HepG2 (cell line): ENCODE measurements at regions not wholly inside any gene's neighbourhood (a gene's known extent, or its start where the extent isn't known, plus 50 kb on each side); places are given as distances from the start of the nearest gene placed in this dataset.

Experiments
- ATAC-seq: fragments of 200-7000 bp; cut with Tn5 transposase; 3 replicates; pipeline ENCODE4 v1.9.1; 2020; ENCODE audit warnings: mild to moderate bottlenecking, moderate library complexity
- BruUV-seq: library from RNA; stranded (reverse); fragments of 400-500 nt; replicated peaks from 2 replicates; lab custom pipeline; 2021; lab: Mats Ljungman, UMichigan
- CTCF ChIA-PET: fragments of 300-600 bp; formaldehyde crosslinking; extraction: SDS; loops from one replicate; lab custom pipeline; 2021; ENCODE audit warnings: low total read pairs, inconsistent platforms, low intra/inter-chr PET ratio; lab: Yijun Ruan, JAX
- POLR2A ChIA-PET: fragments of 350-600 bp; sonication (Branson Sonifier 250); formaldehyde crosslinking; loops from one replicate; lab custom pipeline; 2020; ENCODE audit warnings: antibody characterized with exemption, inconsistent platforms; lab: Yijun Ruan, JAX
- DNase-seq: peaks from one replicate; pipeline ENCODE4 v3.0.0-alpha.2; 2015; ENCODE audit warnings: low spot score
- FAIRE-seq: peaks from 3 replicates; lab custom pipeline; 2011; peaks lifted over from hg19 to GRCh38; lab: Jason Lieb, UNC
- H2AFZ ChIP-seq: one replicate; pipeline ENCODE4 v1.6.1; 2011; ENCODE audit warnings: low read length, inconsistent platforms
- H3K27ac ChIP-seq: fragments of 300-600 bp; 3 replicates; pipeline ENCODE4 v1.8.0; 2011; ENCODE audit warnings: mixed run types, mild to moderate bottlenecking, mixed read lengths, low read length, inconsistent platforms; ENCODE audit not compliant: insufficient read depth; ENCODE audit errors: extremely low read length
- H3K27me3 ChIP-seq, 2 experiments: fragments of 200-600 bp in 1 of 2; 2 replicates in 1 of 2; 3 replicates in 1 of 2; pipeline versions ENCODE4 v1.6.0 to v1.8.0; 2011; ENCODE audit warnings: low read length in 2 of 2, mild to moderate bottlenecking in 2 of 2, moderate library complexity in 2 of 2, inconsistent platforms in 1 of 2; ENCODE audit not compliant: insufficient read depth in 2 of 2, control insufficient read depth in 1 of 2
- H3K36me3 ChIP-seq, 2 experiments: fragments of 200-600 bp in 1 of 2; replicated peaks in 1 of 2; 2 replicates in 1 of 2; 3 replicates in 1 of 2; pipeline versions ENCODE4 v1.5.1 to v1.8.0; 2011; ENCODE audit warnings: low read length in 2 of 2, inconsistent platforms in 1 of 2; ENCODE audit not compliant: insufficient read depth in 2 of 2, control insufficient read depth in 1 of 2
- H3K4me1 ChIP-seq: 2 replicates; pipeline ENCODE4 v1.5.1; 2012; ENCODE audit warnings: low read length, inconsistent platforms; ENCODE audit not compliant: insufficient read depth
- H3K4me2 ChIP-seq: 2 replicates; pipeline ENCODE4 v1.6.0; 2011; ENCODE audit warnings: low read depth, low read length, inconsistent platforms
- H3K4me3 ChIP-seq, 3 experiments: fragments of 200-600 bp in 1 of 3; sonication (generic), shearing (Covaris generic) in 1 of 3; replicated peaks in 1 of 3; 2 replicates each; pipeline ENCODE4 v1.5.1; 2011 to 2016; ENCODE audit warnings: low read length in 3 of 3, inconsistent platforms in 2 of 3, low read depth in 2 of 3, mild to moderate bottlenecking in 2 of 3, control low read depth in 1 of 3, mixed read lengths in 1 of 3; ENCODE audit not compliant: insufficient read depth in 1 of 3
- H3K79me2 ChIP-seq: one replicate; pipeline ENCODE4 v1.6.1; 2011; ENCODE audit warnings: low read length, inconsistent platforms; ENCODE audit not compliant: insufficient read depth
- H3K9ac ChIP-seq: 2 replicates; pipeline ENCODE4 v1.6.0; 2011; ENCODE audit warnings: mild to moderate bottlenecking, low read depth, low read length, inconsistent platforms; ENCODE audit not compliant: insufficient read depth
- H3K9me3 ChIP-seq: 2 replicates; pipeline ENCODE4 v1.5.1; 2012; ENCODE audit warnings: mild to moderate bottlenecking, low read length
- H4K20me1 ChIP-seq: 2 replicates; pipeline ENCODE4 v1.6.0; 2011; ENCODE audit warnings: inconsistent platforms, mild to moderate bottlenecking, low read length, moderate library complexity; ENCODE audit not compliant: insufficient read depth
- AGO2 ChIP-seq: fragments of 200-400 bp; formaldehyde crosslinking; optimal IDR thresholded peaks from 2 replicates; pipeline ENCODE3; 2017; ENCODE audit warnings: mild to moderate bottlenecking, low read depth, low read length, moderate library complexity
- ARID2 ChIP-seq: sonication (generic); formaldehyde crosslinking; IDR thresholded peaks from 2 replicates; pipeline ENCODE4 v1.8.1; 2022; ENCODE audit warnings: mild to moderate bottlenecking, missing genetic modification reagents, borderline replicate concordance
- GABPA ChIP-seq, 2 experiments: IDR thresholded peaks; 2 replicates each; pipeline ENCODE4 v1.6.1; 2011 to 2016; ENCODE audit warnings: low read depth in 2 of 2, low read length in 1 of 2, missing biosample characterization in 1 of 2, missing genetic modification characterization in 1 of 2
- HHEX ChIP-seq: IDR thresholded peaks from 2 replicates; pipeline ENCODE4 v1.6.1; 2016; ENCODE audit warnings: control low read depth
- KDM4B ChIP-seq: sonication (generic); formaldehyde crosslinking; IDR thresholded peaks from 2 replicates; pipeline ENCODE4 v1.4.0; 2020; ENCODE audit warnings: missing genetic modification reagents
- PHF20 ChIP-seq: sonication (generic); formaldehyde crosslinking; IDR thresholded peaks from 2 replicates; pipeline ENCODE4 v1.5.0; 2020; ENCODE audit warnings: mild to moderate bottlenecking, missing genetic modification reagents
- RCOR2 ChIP-seq: IDR thresholded peaks from 2 replicates; pipeline ENCODE4 v1.6.1; 2016; ENCODE audit warnings: missing biosample characterization, missing genetic modification reagents
- SP1 ChIP-seq, 2 experiments: fragments of 450-650 bp in 1 of 2; sonication (generic) in 1 of 2; formaldehyde crosslinking in 1 of 2; IDR thresholded peaks; 2 replicates each; pipeline versions ENCODE4 v1.4.0 to v1.6.1; 2016 to 2020; ENCODE audit warnings: missing genetic modification reagents in 1 of 2
- TOPORS ChIP-seq: sonication (generic); formaldehyde crosslinking; IDR thresholded peaks from 2 replicates; pipeline ENCODE4 v1.8.0; 2023; ENCODE audit warnings: mild to moderate bottlenecking, missing genetic modification reagents
- ZNF441 ChIP-seq: sonication (generic); formaldehyde crosslinking; IDR thresholded peaks from 2 replicates; pipeline ENCODE4 v1.7.0; 2021; ENCODE audit warnings: missing genetic modification reagents, borderline replicate concordance
- ZNF572 ChIP-seq: sonication (generic); formaldehyde crosslinking; IDR thresholded peaks from 2 replicates; pipeline ENCODE4 v1.5.1; 2020; ENCODE audit warnings: mild to moderate bottlenecking, missing genetic modification reagents
- ZSCAN9 ChIP-seq: IDR thresholded peaks from 2 replicates; pipeline ENCODE4 v1.6.1; 2016; ENCODE audit warnings: borderline replicate concordance
- WGBS: methylation state at CpG from one replicate; pipeline ENCODE4 v1.1.6; 2017; ENCODE audit warnings: low lambda C conversion rate; 5-methylcytosine and 5-hydroxymethylcytosine counted together
- in situ Hi-C: cut with HindIII; loops from 2 replicates; pipeline ENCODE4 v1.10.0; 2017; ENCODE audit warnings: low pct_unique_long_range_greater_than_20kb; ENCODE audit not compliant: extremely low pct_ligation_motif_present
- intact Hi-C: fragments of 100-400 bp; cut with micrococcal nuclease; formaldehyde crosslinking; loops from one replicate; pipeline ENCODE4 v1.10.0; 2022; ENCODE audit not compliant: unreplicated experiment
- TF ChIP-seq, protein P1 (sequence below): sonication (generic); formaldehyde crosslinking; IDR thresholded peaks from 2 replicates; pipeline ENCODE4 v1.5.0; 2020; ENCODE audit warnings: mild to moderate bottlenecking, missing genetic modification reagents
- TF ChIP-seq, protein P2 (sequence below): sonication (generic); formaldehyde crosslinking; IDR thresholded peaks from 2 replicates; pipeline ENCODE4 v1.4.0; 2020; ENCODE audit warnings: mild to moderate bottlenecking, missing genetic modification reagents
- TF ChIP-seq, protein P3 (sequence below), 2 experiments: sonication (generic) in 1 of 2; formaldehyde crosslinking in 1 of 2; IDR thresholded peaks; 2 replicates each; pipeline versions ENCODE4 v1.5.1 to v1.6.1; 2011 to 2020; ENCODE audit warnings: borderline replicate concordance in 1 of 2, low read depth in 1 of 2, low read length in 1 of 2, mild to moderate bottlenecking in 1 of 2, missing genetic modification reagents in 1 of 2, moderate library complexity in 1 of 2

DNA sequence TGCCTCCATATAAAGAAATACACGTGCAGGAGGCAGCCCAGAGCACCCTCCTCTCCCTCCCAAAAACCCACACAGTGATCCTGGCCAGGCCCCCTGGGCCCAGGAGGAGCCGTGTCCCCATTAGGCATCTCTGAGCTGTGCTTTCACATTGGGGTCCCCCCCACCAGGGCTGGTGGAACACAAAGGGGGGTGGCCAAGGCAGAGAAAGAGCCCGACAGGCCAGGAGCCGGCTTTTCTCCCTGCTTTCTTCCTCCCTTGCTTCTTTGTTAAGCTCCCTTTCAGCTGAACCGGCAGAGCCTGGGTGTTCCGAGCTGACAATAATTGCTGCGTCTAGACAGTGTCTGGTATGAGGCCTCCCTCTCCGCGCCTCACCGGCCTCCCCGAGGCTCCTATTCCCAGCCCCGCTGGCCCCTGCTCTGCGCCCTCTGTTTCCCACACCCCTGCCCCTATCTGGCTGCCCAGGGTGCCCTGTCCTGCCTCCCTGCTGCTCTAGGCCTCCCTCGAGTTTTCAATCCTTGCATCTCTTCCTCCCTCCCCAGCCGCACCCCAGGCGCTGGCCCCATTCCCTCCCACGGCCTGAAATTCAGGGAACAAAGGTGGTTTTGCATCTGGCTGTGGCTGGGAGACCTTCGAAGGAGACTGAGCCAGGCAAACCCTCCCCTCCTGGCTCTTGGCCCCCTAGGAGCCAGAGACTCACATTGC lies 120.6 kb downstream of the C9orf50 start:
- TF ChIP-seq AGO2 (peak; percentile 62), GABPA (IDR thresholded peaks at IDR 0.05; ENCODE audit: low read depth, low read length) (no peak), GABPA (CRISPR knock-in tag; IDR thresholded peaks at IDR 0.05; ENCODE audit: low read depth) (no peak), RCOR2 (no peak), TOPORS (CRISPR knock-in tag) (no peak), PHF20 (CRISPR knock-in tag) (no peak), KDM4B (CRISPR knock-in tag) (no peak), ARID2 (CRISPR knock-in tag) (no peak), HHEX (CRISPR knock-in tag) (no peak), ZNF572 (no peak), SP1 (IDR thresholded peaks at IDR 0.05) (no peak), SP1 (CRISPR knock-in tag; IDR thresholded peaks at IDR 0.05) (no peak), ZNF441 (CRISPR knock-in tag) (no peak), ZSCAN9 (no peak)
- TF ChIP-seq, protein P1, sequence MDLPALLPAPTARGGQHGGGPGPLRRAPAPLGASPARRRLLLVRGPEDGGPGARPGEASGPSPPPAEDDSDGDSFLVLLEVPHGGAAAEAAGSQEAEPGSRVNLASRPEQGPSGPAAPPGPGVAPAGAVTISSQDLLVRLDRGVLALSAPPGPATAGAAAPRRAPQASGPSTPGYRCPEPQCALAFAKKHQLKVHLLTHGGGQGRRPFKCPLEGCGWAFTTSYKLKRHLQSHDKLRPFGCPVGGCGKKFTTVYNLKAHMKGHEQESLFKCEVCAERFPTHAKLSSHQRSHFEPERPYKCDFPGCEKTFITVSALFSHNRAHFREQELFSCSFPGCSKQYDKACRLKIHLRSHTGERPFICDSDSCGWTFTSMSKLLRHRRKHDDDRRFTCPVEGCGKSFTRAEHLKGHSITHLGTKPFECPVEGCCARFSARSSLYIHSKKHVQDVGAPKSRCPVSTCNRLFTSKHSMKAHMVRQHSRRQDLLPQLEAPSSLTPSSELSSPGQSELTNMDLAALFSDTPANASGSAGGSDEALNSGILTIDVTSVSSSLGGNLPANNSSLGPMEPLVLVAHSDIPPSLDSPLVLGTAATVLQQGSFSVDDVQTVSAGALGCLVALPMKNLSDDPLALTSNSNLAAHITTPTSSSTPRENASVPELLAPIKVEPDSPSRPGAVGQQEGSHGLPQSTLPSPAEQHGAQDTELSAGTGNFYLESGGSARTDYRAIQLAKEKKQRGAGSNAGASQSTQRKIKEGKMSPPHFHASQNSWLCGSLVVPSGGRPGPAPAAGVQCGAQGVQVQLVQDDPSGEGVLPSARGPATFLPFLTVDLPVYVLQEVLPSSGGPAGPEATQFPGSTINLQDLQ (CRISPR knock-in tag), result 0 out of 2 replicates have a peak, but pooled peaks have one; percentile 23
- TF ChIP-seq, protein P2, sequence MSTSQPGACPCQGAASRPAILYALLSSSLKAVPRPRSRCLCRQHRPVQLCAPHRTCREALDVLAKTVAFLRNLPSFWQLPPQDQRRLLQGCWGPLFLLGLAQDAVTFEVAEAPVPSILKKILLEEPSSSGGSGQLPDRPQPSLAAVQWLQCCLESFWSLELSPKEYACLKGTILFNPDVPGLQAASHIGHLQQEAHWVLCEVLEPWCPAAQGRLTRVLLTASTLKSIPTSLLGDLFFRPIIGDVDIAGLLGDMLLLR (CRISPR knock-in tag), result no peak
- TF ChIP-seq, protein P3, sequence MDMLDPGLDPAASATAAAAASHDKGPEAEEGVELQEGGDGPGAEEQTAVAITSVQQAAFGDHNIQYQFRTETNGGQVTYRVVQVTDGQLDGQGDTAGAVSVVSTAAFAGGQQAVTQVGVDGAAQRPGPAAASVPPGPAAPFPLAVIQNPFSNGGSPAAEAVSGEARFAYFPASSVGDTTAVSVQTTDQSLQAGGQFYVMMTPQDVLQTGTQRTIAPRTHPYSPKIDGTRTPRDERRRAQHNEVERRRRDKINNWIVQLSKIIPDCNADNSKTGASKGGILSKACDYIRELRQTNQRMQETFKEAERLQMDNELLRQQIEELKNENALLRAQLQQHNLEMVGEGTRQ (IDR thresholded peaks at IDR 0.05; ENCODE audit: low read depth, low read length), result no peak
- TF ChIP-seq, protein P3 (CRISPR knock-in tag; IDR thresholded peaks at IDR 0.05; ENCODE audit: borderline replicate concordance), result no peak
- POLR2A ChIA-PET, result interaction anchor here (7.0 kb wide), 1 partner anchor 59 kb away, joined by 134 read pairs; no protein-coding TSS in a partner anchor
- Histone ChIP-seq H3K27me3 (no peaks in the 10 kb centered on the region), H3K9ac (no peak overlapping the region), H4K20me1 (no peaks in the 10 kb centered on the region), H3K9me3 (no peaks in the 10 kb centered on the region), H3K4me2 (no peak overlapping the region), H3K79me2 (peaks cover 5% of the 10 kb centered on the region), H2AFZ (no peak overlapping the region), H3K4me1 (peaks cover 33% of the 10 kb centered on the region), H3K36me3 (peaks cover 2 to 4% of the 10 kb centered on the region in 2 experiments; a peak in 1 of 5 replicates), H3K27ac (no peak overlapping the region), H3K4me3 (no peak overlapping the region)
- BruUV-seq, result no TSS peak
- intact Hi-C loops, result no loop called here
- FAIRE-seq (no peak), ATAC-seq (no peak), DNase-seq (no peak)
- WGBS, result 88% methylated on average over 18 of the region's 18 CpGs
- in situ Hi-C loops, result no loop called here
- CTCF ChIA-PET, result no interaction called here
